ENCODE measurements at regions not wholly inside any gene's neighbourhood (a gene's known extent, or its start where the extent isn't known, plus 50 kb on each side); places are given as distances from the start of the nearest gene placed in this dataset.
A peak's percentile ranks its signal among the peaks of the same experiment; 100 is the strongest.
"Not testable (repeated sequence)": the region's sequence is repeated elsewhere in the genome, so short reads cannot be mapped to it uniquely, and the experiment has no call there.

DNA sequence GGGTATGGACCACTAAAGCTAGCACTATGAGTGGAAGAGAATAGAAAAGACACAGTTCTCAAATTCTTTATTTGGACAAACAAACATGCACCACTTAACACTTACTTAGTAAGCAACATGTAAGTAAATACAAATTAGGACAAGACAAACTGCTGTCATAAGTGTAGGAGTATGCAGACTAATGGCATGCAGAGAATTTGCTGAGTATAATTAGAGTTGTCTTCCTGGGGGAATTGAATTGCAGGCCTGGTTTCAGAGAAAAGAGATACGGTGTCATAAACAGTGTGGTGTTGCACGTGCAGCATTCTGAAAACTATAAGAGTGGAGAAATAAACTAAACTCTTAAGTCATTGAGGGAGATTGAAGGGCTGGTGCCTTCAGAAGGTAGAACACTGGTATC, 125.2 kb upstream of the EYA4 start:
- no peak for DNase-seq

- DNase-seq = no peak
Measured at GRCh38 chr6:133128191-133128590, 113.0 kb upstream of the EYA4 start.

DNA sequence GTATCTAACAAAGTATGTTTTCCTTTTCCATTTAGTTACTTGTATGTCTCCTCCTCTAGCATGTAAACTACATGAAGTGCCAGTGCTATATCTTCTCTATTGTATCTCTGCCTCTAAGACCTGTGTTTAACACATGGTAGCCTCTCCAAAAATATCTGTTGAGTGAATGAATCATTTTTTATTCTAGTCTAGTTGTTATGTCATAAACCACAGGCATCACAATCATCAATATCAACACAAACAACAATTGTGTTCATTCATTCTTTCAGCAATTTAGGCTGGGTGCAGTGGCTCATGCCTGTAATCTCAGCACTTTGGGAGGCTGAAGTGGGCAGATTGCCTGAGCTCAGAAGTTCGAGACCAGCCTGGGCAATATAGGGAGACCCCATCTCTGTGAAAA, 111.6 kb upstream of the EYA4 start:
- no peak for DNase-seq

DNA sequence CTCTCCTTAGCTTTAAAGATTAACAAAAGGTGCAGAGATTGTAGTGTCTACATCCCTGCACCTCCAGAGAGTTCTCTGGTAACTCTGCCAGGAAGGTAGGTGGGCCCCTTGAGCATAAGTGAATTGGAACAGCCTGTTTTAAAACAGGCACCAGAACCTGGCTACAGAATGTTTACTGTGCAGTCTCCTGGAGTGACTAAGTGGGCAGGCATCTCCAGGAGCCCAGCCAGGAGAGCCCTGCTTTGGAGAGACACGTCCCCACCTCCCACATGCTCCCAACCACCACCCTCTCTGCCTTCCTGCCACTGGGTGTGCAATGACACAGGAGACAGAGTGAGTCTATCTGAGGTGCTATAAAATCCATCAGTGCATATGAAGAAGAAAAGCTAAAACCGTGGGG, 110.3 kb upstream of the EYA4 start:
- no peak for DNase-seq

GRCh38 chr6:133131621-133132465, 109.3 kb upstream of the EYA4 start:
- DNase-seq = no peak

DNA sequence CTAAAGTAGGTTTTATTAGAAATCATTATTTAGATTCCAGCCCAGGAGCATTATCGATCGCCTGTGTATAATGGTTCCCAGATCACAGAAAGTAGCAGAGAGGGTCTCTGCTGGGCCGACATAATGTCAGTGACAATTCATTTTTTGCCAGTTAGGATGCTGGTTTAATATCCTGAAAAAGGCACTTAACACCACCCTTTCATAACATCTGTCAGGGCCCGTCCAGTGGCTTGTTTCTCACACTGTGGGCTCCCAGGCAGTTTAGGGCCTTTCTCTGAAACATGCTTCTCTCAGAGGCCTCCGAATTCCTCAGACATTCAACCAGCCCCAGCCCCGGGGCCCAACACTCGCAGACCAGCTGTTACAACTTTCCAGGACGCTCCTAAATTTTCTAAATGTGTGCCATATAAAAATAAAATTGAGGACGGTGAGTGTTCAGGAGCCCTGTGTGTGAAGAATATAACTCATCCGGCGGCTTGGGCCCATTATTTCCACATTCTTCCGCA, 108.6 kb upstream of the EYA4 start:
- no peak for DNase-seq

GRCh38 chr6:133136177-133136880, 104.8 kb upstream of the EYA4 start:
- DNase-seq = peak; percentile 4

DNA sequence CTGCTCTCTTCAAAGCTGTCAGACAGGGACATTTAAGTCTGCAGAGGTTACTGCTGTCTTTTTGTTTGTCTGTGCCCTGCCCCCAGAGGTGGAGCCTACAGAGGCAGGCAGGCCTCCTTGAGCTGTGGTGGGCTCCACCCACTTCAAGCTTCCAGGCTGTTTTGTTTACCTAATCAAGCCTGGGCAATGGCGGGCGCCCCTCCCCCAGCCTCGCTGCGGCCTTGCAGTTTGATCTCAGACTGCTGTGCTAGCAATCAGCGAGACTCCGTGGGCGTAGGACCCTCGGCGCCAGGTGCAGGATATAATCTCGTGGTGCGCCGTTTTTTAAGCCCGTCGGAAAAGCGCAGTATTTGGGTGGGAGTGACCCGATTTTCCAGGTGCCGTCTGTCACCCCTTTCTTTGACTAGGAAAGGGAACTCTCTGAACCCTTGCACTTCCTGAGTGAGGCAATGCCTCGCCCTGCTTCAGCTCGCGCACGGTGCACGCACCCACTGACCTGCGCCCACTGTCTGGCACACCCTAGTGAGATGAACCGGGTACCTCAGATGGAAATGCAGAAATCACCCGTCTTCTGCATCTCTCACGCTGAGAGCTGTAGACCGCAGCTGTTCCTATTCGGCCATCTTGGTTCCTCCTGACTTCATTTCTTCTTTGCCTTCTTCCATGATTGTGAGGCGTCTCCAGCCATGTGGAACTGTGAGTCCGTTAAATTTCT, 93.5 kb upstream of the EYA4 start:
- not testable (repeated sequence) for DNase-seq

GRCh38 chr6:133156689-133157088, 84.5 kb upstream of the EYA4 start:
- DNase-seq = no peak

DNA sequence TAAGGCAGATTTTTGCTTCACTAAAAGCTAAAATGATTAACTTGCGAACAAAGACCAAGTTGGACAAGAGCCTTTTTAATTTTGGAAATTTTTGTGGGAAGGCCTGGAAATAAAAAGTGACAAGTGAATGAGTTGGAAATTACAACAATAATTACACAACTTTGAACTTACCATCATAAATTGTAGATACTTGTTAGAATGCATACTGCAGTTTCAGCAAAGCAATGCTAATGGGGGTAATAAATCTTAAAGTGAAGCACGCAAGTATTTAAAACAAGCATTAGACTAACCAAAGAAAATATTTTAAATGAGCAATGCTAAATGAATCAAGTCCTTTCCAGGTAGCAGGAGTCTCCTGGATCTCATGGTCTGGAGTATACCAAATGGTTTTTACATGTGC, 83.2 kb upstream of the EYA4 start:
- no peak for DNase-seq

- DNase-seq = peak; percentile 20
Measured at GRCh38 chr6:133159255-133159795, 81.8 kb upstream of the EYA4 start.

DNA sequence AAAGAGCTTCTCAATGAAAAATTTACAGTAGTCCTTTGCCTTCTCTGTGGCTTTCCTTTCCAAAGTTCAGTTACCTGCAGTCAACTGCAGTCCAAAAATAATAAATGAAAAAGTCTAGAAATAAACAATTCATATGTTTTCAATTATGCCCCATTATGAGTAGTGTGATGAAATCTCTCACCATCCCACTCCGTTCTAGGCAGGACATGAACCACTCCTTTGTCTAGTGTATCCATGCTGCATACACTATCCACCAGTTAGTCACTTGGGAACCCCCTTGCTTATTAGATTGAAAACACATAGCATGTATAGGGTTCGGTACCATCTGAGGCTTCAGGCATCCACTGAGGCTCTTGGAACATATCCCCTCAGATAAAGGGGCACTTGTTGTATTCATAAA, 80.6 kb upstream of the EYA4 start:
- no peak for DNase-seq

GRCh38 chr6:133165235-133165634, 75.9 kb upstream of the EYA4 start:
- DNase-seq = no peak

GRCh38 chr6:133166766-133167165, 74.4 kb upstream of the EYA4 start:
- no peak for DNase-seq

DNA sequence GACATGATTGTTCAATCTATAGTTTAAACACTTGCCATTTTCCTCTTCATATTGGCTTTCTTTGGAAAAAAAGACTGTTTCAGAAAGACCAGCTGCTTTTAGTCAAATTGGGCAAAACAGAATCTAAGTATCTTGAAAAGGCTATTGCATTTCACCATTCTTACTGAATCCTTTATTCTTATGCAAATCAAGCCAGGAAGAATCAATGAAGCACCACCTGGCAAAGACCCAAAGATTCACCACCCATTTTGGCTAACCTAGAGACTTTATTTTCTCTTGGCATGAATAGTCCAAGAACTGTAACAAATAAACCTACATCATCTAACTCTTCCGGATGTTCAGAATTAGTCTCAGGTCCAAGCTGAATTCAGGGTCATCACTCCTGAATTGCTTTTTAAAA, 71.3 kb upstream of the EYA4 start:
- DNase-seq = no peak

DNA sequence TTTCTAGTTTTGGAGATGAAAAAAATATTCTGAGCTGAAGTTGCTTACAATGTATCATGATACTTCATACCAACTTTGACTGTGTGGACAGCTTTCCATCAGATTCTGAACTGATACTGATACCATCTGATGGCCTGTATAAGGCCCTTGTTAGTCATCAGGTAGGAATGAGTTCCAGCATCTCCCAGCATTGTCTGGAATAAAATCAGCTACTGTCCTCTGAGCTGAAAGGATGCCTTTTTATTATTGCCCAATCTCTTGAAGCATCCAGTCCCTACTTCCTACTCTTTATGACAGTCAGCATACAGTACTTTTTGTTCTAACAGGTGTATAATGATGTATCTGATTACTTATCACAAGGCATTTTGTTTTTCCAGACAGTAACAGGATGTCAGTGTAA, 70.6 kb upstream of the EYA4 start:
- DNase-seq = no peak

GRCh38 chr6:133171989-133172604, 69.1 kb upstream of the EYA4 start:
- no peak for DNase-seq

DNA sequence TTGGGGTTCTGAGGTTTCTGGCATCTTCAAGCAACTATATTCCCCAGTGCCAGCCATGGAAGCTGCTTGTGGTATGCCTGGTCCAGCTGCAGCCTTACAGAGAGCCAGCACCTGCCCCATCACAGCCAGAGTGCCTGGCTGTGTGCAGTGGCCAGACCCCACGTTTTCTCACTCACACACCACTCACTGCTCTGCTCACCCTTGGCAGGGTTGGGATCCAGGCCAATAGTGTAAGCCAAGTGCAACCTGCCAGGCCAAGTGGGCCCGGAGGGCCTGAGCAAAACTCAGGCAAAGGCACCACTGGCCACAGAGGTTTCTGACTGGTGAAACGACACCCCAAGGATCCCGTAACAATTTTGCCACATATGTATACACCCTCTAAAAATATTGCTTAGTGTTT, 67.9 kb upstream of the EYA4 start:
- DNase-seq = no peak

- no peak for DNase-seq
Measured at GRCh38 chr6:133179481-133179880, 61.7 kb upstream of the EYA4 start.

- no peak for DNase-seq
Measured at GRCh38 chr6:133183691-133184090, 57.5 kb upstream of the EYA4 start.

DNA sequence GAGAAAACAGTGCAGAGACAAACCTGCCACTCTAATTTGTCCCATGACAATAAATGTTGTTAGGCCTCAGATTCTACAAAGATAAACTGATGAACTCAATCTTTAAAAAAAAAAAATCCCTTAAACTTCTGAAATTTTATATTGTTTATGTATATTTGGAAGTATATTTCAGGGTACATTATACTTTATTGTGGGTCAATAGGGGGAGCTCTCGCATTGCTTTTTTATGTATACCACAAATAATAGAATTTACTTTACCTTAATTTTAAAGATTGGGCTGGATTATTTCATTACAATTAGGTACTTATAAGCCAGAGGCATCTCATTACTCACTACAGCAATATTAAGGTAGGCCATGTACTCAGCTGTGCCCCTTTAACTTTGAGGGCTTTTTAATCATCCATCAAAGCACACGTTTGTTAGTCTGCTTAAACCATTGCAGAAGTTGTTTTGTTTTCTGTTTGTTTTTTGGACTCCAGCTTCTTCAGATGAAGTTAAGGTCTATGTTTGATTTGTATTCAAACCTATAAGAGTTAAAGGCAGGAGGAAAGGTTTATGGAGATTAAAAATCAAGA, 56.3 kb upstream of the EYA4 start:
- DNase-seq = no peak

DNA sequence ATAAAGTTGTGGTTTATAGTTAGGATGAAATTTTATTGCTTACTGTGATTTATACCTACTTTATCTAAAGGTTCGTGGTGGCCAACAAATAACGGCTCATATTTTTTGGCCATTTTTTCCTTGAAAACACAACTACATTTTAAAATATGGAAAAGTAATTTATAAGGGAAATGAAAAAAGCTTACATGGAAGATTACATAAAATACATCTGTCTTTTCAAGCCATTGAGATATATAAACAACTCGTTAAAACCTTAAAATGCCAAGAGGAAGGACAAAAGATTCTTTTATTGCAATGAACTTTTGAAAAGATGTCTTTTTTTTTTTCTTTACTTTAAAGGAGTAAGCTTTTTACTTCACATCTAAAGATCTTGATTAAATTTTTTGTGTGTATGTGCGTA, 55.4 kb upstream of the EYA4 start:
- DNase-seq = no peak

All from skin of body (tissue), 1 donor.